Upper lobe of left lung (tissue), 6 donors: ENCODE measurements at regions not wholly inside any gene's neighbourhood (a gene's known extent, or its start where the extent isn't known, plus 50 kb on each side); places are given as distances from the start of the nearest gene placed in this dataset.

ENCODE experiments used
- ATAC-seq, 2 donors: fragments of 200-7000 bp; cut with Tn5 transposase; one replicate each; pipeline ENCODE4 v1.9.1; 2022; ENCODE audit warnings: mild to moderate bottlenecking in 2 of 2, moderate library complexity in 2 of 2; ENCODE audit not compliant: low FRiP score in 2 of 2
- DNase-seq, 2 donors: peaks; one replicate each; pipeline ENCODE4 v3.0.0-alpha.2; 2019 to 2020
- H3K27ac ChIP-seq, 4 donors: fragments of 200-600 bp; sonication (generic); one replicate each; pipeline ENCODE4 v1.5.1; 2016 to 2019
- H3K27me3 ChIP-seq, 4 donors: fragments of 200-600 bp; sonication (generic); one replicate each; pipeline ENCODE4 v1.5.1; 2017 to 2019
- H3K36me3 ChIP-seq, 4 donors: fragments of 200-600 bp; sonication (generic); one replicate each; pipeline ENCODE4 v1.5.1; 2016 to 2019
- H3K4me1 ChIP-seq, 4 donors: fragments of 200-600 bp; sonication (generic); one replicate each; pipeline ENCODE4 v1.5.1; 2018 to 2019
- H3K4me3 ChIP-seq, 4 donors: fragments of 200-600 bp; sonication (generic); one replicate each; pipeline ENCODE4 v1.5.1; 2017 to 2019; ENCODE audit warnings: mild to moderate bottlenecking in 2 of 4, moderate library complexity in 1 of 4
- H3K9me3 ChIP-seq, 4 donors: fragments of 200-600 bp; sonication (generic); one replicate each; pipeline ENCODE4 v1.5.1; 2018 to 2019
- EP300 ChIP-seq, 4 donors: sonication (generic); formaldehyde crosslinking; IDR thresholded peaks; one replicate each; pipeline ENCODE4 v1.5.1; 2017; ENCODE audit warnings: antibody characterized with exemption in 4 of 4, control low read depth in 2 of 4
- POLR2A ChIP-seq, 4 donors: fragments of 450-650 bp; IDR thresholded peaks; one replicate each; pipeline ENCODE4 v1.5.1; 2016 to 2017; ENCODE audit warnings: antibody characterized with exemption in 4 of 4, mild to moderate bottlenecking in 2 of 4
- POLR2AphosphoS5 ChIP-seq, 2 donors: sonication (generic); formaldehyde crosslinking; IDR thresholded peaks; one replicate each; pipeline ENCODE4 v1.5.1; 2017; ENCODE audit warnings: antibody characterized with exemption in 2 of 2
- WGBS, 2 donors: methylation state at CpG; one replicate each; pipeline ENCODE4 v1.1.5; 2017 to 2018; 5-methylcytosine and 5-hydroxymethylcytosine counted together
- TF ChIP-seq, protein P1 (sequence below), 6 experiments: fragments of 450-650 bp in 4 of 6; fragments of 200-600 bp in 2 of 6; sonication (generic) in 2 of 6; IDR thresholded peaks; one replicate each; pipeline ENCODE4 v1.5.1; 2016 to 2019; ENCODE audit warnings: antibody characterized with exemption in 6 of 6
- donor health status: DM: no; HTN: no; CAD: no; lungs with moderate emphysema.
- donor health status: DM: no; HTN: yes; CAD: no; lungs with severe emphysema.

DNA sequence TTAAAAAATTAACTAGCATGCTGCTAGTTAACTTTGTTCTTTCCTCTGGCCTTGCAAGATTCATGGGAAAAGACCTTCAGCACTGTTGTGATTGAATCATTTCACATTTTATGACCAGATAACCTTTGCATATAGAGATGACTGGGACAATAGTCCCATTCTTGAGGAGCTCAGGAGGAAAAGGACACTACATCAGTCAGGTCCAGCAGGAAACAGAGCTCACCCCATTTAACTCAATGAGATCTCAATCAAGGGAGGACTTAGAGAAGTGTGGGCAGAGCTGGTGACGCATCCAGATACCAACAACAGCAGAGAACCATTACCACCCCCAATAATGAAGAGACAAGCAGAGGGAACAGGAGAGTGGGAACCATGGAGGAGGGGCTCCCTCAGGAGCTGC, 109.4 kb upstream of the GUCA2B start:
- Histone ChIP-seq H3K4me1 (no peaks in the 10 kb centered on the region), H3K27me3 (no peaks in the 10 kb centered on the region), H3K36me3 (no peaks in the 10 kb centered on the region), H3K4me3 (no peak overlapping the region), H3K9me3 (no peaks in the 10 kb centered on the region), H3K27ac (no peak overlapping the region)
- DNase-seq, result no peak
- no peak for ATAC-seq
- 88 to 100% methylated on average over 1 of the region's 1 CpG for WGBS, 2 donors
- TF ChIP-seq EP300 (IDR thresholded peaks at IDR 0.05) (no peak), POLR2A (IDR thresholded peaks at IDR 0.05) (no peak), POLR2AphosphoS5 (IDR thresholded peaks at IDR 0.05) (no peak)
- TF ChIP-seq, protein P1, sequence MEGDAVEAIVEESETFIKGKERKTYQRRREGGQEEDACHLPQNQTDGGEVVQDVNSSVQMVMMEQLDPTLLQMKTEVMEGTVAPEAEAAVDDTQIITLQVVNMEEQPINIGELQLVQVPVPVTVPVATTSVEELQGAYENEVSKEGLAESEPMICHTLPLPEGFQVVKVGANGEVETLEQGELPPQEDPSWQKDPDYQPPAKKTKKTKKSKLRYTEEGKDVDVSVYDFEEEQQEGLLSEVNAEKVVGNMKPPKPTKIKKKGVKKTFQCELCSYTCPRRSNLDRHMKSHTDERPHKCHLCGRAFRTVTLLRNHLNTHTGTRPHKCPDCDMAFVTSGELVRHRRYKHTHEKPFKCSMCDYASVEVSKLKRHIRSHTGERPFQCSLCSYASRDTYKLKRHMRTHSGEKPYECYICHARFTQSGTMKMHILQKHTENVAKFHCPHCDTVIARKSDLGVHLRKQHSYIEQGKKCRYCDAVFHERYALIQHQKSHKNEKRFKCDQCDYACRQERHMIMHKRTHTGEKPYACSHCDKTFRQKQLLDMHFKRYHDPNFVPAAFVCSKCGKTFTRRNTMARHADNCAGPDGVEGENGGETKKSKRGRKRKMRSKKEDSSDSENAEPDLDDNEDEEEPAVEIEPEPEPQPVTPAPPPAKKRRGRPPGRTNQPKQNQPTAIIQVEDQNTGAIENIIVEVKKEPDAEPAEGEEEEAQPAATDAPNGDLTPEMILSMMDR (IDR thresholded peaks at IDR 0.05), result no peak

DNA sequence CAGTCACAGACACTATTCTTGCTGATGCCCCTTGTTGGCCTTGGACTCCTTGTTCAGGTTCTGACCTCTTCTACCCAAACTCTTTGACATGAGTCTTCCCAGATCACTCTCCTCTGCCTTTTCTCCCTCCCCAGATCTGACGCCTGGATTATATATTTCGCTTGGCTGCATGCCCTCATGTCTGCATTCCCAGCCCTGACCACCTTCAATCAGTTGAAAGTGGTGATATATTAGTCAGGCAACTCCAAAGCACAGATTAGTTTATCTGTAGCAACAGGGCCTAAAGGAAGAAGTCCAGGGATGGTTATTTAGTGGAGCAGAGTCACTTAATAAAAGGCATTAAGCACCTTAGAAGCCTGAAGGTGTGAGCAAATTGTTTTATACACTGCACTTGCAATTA, 110.0 kb upstream of the GUCA2B start:
- Histone ChIP-seq H3K4me1 (no peaks in the 10 kb centered on the region), H3K27me3 (no peaks in the 10 kb centered on the region), H3K9me3 (no peaks in the 10 kb centered on the region), H3K27ac (no peak overlapping the region), H3K4me3 (no peak overlapping the region), H3K36me3 (no peaks in the 10 kb centered on the region)
- ATAC-seq (no peak), DNase-seq (no peak)
- WGBS, 2 donors, result 85 to 95% methylated on average over 2 of the region's 2 CpGs
- no peak for TF ChIP-seq POLR2A (IDR thresholded peaks at IDR 0.05)
- no peak for TF ChIP-seq EP300 (IDR thresholded peaks at IDR 0.05)
- TF ChIP-seq, protein P1 (IDR thresholded peaks at IDR 0.05), result no peak
- no peak for TF ChIP-seq POLR2AphosphoS5 (IDR thresholded peaks at IDR 0.05)

DNA sequence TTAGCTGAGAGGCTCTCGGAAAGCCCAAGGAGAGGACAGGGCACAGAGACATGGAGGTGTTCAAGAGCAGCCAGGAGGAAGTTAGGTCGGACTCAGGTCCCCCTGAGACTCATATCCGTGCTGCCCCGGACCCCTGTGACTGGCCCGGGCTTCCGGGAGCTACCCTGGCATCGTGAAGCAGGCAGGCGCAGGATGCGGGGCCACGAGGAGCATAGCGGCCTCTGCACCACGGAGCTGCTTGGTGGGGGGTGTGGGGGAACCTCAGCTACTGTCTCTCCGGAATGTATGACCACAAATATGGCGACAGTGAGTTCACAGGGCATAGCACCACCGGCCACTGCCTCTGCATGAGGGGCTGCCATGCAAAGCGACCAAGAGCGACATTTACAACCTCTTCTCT, 112.2 kb upstream of the GUCA2B start:
- Histone ChIP-seq H3K4me1 (peaks cover 0 to 4% (median 2%) of the 10 kb centered on the region in 4 donors), H3K36me3 (no peaks in the 10 kb centered on the region), H3K9me3 (no peaks in the 10 kb centered on the region), H3K4me3 (no peak overlapping the region), H3K27ac (no peak overlapping the region), H3K27me3 (no peaks in the 10 kb centered on the region)
- DNase-seq, result peak in 1 of 2 donors; percentile 65
- ATAC-seq, result no peak
- no peak for TF ChIP-seq EP300 (IDR thresholded peaks at IDR 0.05)
- no peak for TF ChIP-seq POLR2AphosphoS5 (IDR thresholded peaks at IDR 0.05)
- no peak for TF ChIP-seq POLR2A (IDR thresholded peaks at IDR 0.05)
- TF ChIP-seq, protein P1 (IDR thresholded peaks at IDR 0.05), result no peak
- 88 to 89% methylated on average over 11 to 17 of the region's 17 CpGs for WGBS, 2 donors

DNA sequence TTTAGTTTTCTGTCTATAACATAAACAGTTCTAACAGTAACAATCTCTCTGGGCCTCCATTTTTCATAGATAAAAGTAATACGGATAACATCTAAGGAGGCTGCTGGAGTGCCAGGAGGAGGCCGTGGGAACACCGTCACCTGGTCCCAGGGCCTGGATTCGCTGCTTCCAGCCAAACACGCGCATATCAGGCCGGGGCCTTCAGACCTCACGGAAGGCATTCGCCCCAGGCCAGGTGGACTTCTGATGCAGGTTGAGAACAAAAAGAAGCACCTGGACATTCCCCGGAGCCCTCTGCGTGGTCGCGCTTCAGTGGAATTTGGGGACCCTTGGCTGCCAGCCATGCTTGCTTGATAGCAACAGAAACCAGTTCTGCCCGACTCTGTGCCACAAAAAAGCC, 113.1 kb upstream of the GUCA2B start:
- DNase-seq, result peak in 1 of 2 donors; percentile 43
- no peaks in the 10 kb centered on the region for H3K9me3 ChIP-seq
- no peak overlapping the region for H3K27ac ChIP-seq
- H3K4me3 ChIP-seq, result no peak overlapping the region
- TF ChIP-seq, protein P1 (IDR thresholded peaks at IDR 0.05), result no peak
- TF ChIP-seq POLR2AphosphoS5 (IDR thresholded peaks at IDR 0.05) (no peak), POLR2A (IDR thresholded peaks at IDR 0.05) (no peak), EP300 (IDR thresholded peaks at IDR 0.05) (no peak)
- H3K36me3 ChIP-seq, result no peaks in the 10 kb centered on the region
- H3K27me3 ChIP-seq, result no peaks in the 10 kb centered on the region
- WGBS, 2 donors, result 88 to 93% methylated on average over 14 of the region's 14 CpGs
- peaks cover 0 to 5% (median 2%) of the 10 kb centered on the region in 4 donors for H3K4me1 ChIP-seq
- no peak for ATAC-seq

DNA sequence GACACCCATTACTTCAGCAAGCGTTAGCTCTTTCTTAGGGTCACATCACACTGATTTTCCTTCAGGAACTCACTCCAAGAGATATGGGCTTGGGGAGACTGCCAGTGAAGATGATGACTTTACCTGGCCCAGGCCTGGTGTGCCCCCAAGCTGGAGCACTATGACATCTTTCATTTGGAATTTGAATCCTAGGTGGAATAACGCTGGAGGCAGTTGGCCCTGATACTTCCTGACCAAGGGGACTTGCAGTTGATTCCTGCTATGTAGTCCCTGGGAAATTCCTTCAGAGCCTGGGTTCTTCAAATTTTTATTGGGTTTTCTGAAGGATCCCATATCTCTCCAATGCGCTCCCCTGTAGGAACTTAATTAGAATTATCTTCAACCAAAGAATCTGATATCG, 114.9 kb upstream of the GUCA2B start:
- no peak overlapping the region for H3K4me3 ChIP-seq
- H3K27me3 ChIP-seq, result no peaks in the 10 kb centered on the region
- WGBS, 2 donors, result 89 to 91% methylated on average over 4 of the region's 4 CpGs
- H3K27ac ChIP-seq, result no peak overlapping the region
- no peak for ATAC-seq
- H3K36me3 ChIP-seq, result no peaks in the 10 kb centered on the region
- TF ChIP-seq POLR2A (IDR thresholded peaks at IDR 0.05), result no peak
- no peak for TF ChIP-seq EP300 (IDR thresholded peaks at IDR 0.05)
- no peaks in the 10 kb centered on the region for H3K9me3 ChIP-seq
- DNase-seq, result no peak
- H3K4me1 ChIP-seq, result peaks cover 12 to 19% (median 13%) of the 10 kb centered on the region in 4 donors
